Activated CD4-positive, alpha-beta T cell treated with anti-CD3 and anti-CD28 coated beads for 36 hours (primary cell): ENCODE measurements at regions not wholly inside any gene's neighbourhood (a gene's known extent, or its start where the extent isn't known, plus 50 kb on each side); places are given as distances from the start of the nearest gene placed in this dataset.
A peak's percentile ranks its signal among the peaks of the same experiment; 100 is the strongest.
"Not testable (repeated sequence)": the region's sequence is repeated elsewhere in the genome, so short reads cannot be mapped to it uniquely, and the experiment has no call there.

ENCODE experiments used
- ATAC-seq: fragments of 200-7000 bp; cut with Tn5 transposase; one replicate; pipeline ENCODE4 v1.10.0; 2021; ENCODE audit warnings: mild to moderate bottlenecking, moderate library complexity
- CTCF ChIA-PET: fragments of 350-600 bp; sonication (Branson Sonifier 250); formaldehyde crosslinking; loops from one replicate; lab custom pipeline; 2021; ENCODE audit warnings: antibody characterized with exemption; lab: Charles Lee
- POLR2A ChIA-PET: fragments of 350-600 bp; sonication (Branson Sonifier 250); formaldehyde crosslinking; loops from one replicate; lab custom pipeline; 2021; ENCODE audit warnings: antibody characterized with exemption, inconsistent platforms; lab: Charles Lee
- DNase-seq: peaks from one replicate; pipeline ENCODE4 v3.0.0-alpha.2; 2020
- H3K27ac Mint-ChIP-seq: one replicate; pipeline ENCODE4 v1.8.0; 2021; ENCODE audit warnings: mixed read lengths
- H3K27me3 Mint-ChIP-seq: one replicate; pipeline ENCODE4 v1.8.0; 2021; ENCODE audit warnings: mixed read lengths
- H3K36me3 Mint-ChIP-seq: one replicate; pipeline ENCODE4 v1.8.0; 2021; ENCODE audit warnings: low read depth, mixed read lengths
- H3K4me1 Mint-ChIP-seq: one replicate; pipeline ENCODE4 v1.8.0; 2021; ENCODE audit warnings: mixed read lengths
- H3K4me3 Mint-ChIP-seq: one replicate; pipeline ENCODE4 v1.8.0; 2021; ENCODE audit warnings: mild to moderate bottlenecking, moderate library complexity, mixed read lengths
- H3K9me3 Mint-ChIP-seq: one replicate; pipeline ENCODE4 v1.8.0; 2021; ENCODE audit warnings: low read depth, mixed read lengths
- intact Hi-C, 2 experiments: fragments of 100-400 bp; cut with DNase I in 1 of 2; cut with micrococcal nuclease in 1 of 2; formaldehyde crosslinking; loops; one replicate each; pipeline versions ENCODE4 v1.14.2 to v1.15.1; 2022 to 2024; cut with DNase I, micrococcal nuclease

- H3K9me3 Mint-ChIP-seq, result no peaks in the 10 kb centered on the region
- intact Hi-C loops, result no loop called here
- ChIA-PET POLR2A (no interaction called here), CTCF (no interaction called here)
- no peak for ATAC-seq
- H3K4me1 Mint-ChIP-seq, result no peaks in the 10 kb centered on the region
- no peak for DNase-seq
- H3K27ac Mint-ChIP-seq, result no peak overlapping the region
- no peaks in the 10 kb centered on the region for H3K36me3 Mint-ChIP-seq
- peaks cover 2% of the 10 kb centered on the region for H3K27me3 Mint-ChIP-seq
- no peak overlapping the region for H3K4me3 Mint-ChIP-seq
Observed at GRCh38 chr4:127486248-127486647, 146.5 kb upstream of the INTU start.

GRCh38 chr4:127491571-127491970, 141.2 kb upstream of the INTU start:
- Mint-ChIP-seq H3K27ac (no peak overlapping the region), H3K36me3 (no peaks in the 10 kb centered on the region), H3K9me3 (no peaks in the 10 kb centered on the region), H3K27me3 (peaks cover 2% of the 10 kb centered on the region), H3K4me1 (no peaks in the 10 kb centered on the region), H3K4me3 (no peak overlapping the region)
- ChIA-PET POLR2A (no interaction called here), CTCF (no interaction called here)
- DNase-seq (no peak), ATAC-seq (no peak)
- intact Hi-C loops, result no loop called here

GRCh38 chr4:127496875-127497274, 135.9 kb upstream of the INTU start:
- H3K27me3 Mint-ChIP-seq, POLR2A ChIA-PET, H3K4me3 Mint-ChIP-seq, H3K27ac Mint-ChIP-seq, H3K4me1 Mint-ChIP-seq, H3K36me3 Mint-ChIP-seq, ATAC-seq, CTCF ChIA-PET, H3K9me3 Mint-ChIP-seq, intact Hi-C loops: not testable (repeated sequence)
- peak; percentile 7 for DNase-seq

DNA sequence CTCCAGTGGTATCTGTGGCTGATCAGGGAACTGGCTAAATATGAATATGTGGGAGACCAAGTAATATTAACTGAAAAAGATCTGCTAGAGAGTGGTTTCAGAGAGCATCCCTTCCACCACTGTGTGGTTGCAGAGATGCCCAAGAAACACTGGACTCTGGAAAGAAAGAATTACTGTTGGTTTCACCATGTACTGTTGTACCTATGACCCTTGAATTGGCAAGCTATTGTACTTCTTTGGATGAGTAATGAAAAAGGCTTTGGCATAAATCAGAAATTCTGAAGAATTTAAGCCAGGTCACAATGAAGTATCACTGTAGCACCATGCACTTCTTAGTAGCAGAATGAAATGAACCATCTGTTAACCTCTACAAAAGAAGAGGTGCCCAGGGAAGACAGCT, 134.4 kb upstream of the INTU start:
- CTCF ChIA-PET, result no interaction called here
- Mint-ChIP-seq H3K27ac (no peak overlapping the region), H3K36me3 (no peaks in the 10 kb centered on the region), H3K9me3 (no peaks in the 10 kb centered on the region), H3K27me3 (peaks cover 2% of the 10 kb centered on the region), H3K4me3 (no peak overlapping the region), H3K4me1 (no peaks in the 10 kb centered on the region)
- ATAC-seq (no peak), DNase-seq (no peak)
- intact Hi-C loops, result no loop called here
- POLR2A ChIA-PET, result no interaction called here

DNA sequence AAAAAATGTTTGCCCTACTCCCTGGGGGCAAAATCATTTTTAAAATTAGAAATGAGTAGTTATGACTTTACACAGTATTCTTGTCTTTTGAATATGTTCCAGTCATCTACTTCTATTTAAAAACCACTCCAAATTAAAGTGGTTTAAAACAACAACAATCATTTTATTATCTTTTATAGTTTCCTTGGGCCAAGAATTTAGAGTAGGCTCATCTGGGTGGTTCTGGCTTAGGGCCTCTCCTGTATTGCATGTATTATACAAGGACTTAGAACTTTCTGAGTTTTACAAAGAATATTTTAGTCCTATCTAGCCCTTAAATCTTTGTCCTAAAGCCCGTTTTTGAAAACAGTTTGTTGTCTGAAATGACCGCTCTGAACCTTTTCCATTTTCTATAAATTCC, 132.5 kb upstream of the INTU start:
- no peaks in the 10 kb centered on the region for H3K4me1 Mint-ChIP-seq

DNA sequence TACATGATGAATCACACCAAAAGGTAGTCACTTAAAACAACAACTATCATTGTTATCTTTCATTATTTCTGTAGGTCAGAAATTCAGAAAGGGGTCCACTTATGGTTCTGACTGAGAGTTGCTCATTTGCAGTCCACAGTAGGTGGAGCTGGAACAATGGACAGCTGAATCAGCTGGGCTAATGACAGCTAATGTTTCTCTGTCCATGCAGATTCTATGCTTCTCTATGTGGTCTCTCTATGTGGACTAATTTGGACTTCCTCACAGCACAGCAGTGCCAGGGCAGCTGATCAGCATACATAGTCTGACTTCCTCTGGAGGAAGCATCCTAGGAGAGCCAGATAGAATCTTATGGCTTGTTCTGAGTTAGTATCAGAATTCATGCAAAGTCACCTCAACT, 131.7 kb upstream of the INTU start:
- DNase-seq (no peak), ATAC-seq (no peak)
- POLR2A ChIA-PET, result interaction anchor here (0.6 kb wide), 1 partner anchor 44 kb away, joined by 3 read pairs; no protein-coding TSS in a partner anchor
- CTCF ChIA-PET, result interaction anchor here (0.7 kb wide), 1 partner anchor 559 kb away, joined by 3 read pairs; no protein-coding TSS in a partner anchor
- intact Hi-C loops, result no loop called here
- H3K36me3 Mint-ChIP-seq, result no peaks in the 10 kb centered on the region
- H3K9me3 Mint-ChIP-seq, result no peaks in the 10 kb centered on the region
- peaks cover 2% of the 10 kb centered on the region for H3K27me3 Mint-ChIP-seq
- H3K4me1 Mint-ChIP-seq, result no peaks in the 10 kb centered on the region
- H3K27ac Mint-ChIP-seq, result no peak overlapping the region
- no peak overlapping the region for H3K4me3 Mint-ChIP-seq

More for the DNA sequence above, 132.5 kb upstream of the INTU start:
- Mint-ChIP-seq H3K27me3 (peaks cover 2% of the 10 kb centered on the region), H3K27ac (no peak overlapping the region), H3K4me3 (no peak overlapping the region), H3K36me3 (no peaks in the 10 kb centered on the region), H3K9me3 (no peaks in the 10 kb centered on the region)
- DNase-seq, result no peak
- no peak for ATAC-seq
- POLR2A ChIA-PET, result no interaction called here
- CTCF ChIA-PET, result interaction anchor here (0.7 kb wide), 1 partner anchor 560 kb away, joined by 3 read pairs; no protein-coding TSS in a partner anchor
- intact Hi-C loops, result no loop called here

DNA sequence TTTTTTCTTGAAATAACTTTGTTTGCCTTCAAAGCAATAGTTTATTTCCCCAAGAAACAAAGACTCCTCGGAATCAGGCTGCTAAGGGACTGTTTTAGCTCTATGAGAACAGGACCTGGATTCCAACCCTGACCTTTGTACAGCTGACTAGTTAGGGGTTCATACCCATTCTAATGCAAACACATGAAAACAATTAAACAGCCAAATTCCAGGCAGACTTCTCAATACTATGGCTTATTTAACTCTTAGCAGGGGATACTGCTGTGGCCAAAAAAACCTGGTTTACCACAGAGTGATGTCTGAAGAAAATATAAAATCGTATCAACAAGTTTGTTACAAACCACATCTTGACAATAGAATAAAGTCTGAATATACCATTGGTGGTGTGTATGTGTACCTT, 129.6 kb upstream of the INTU start:
- peaks cover 2% of the 10 kb centered on the region for H3K27me3 Mint-ChIP-seq
- POLR2A ChIA-PET, result no interaction called here

GRCh38 chr4:127505203-127505602, 127.6 kb upstream of the INTU start:
- H3K4me1 Mint-ChIP-seq, result no peaks in the 10 kb centered on the region
- ChIA-PET CTCF (interaction anchor here (0.7 kb wide), 1 partner anchor 159 kb away, joined by 3 read pairs; no protein-coding TSS in a partner anchor), POLR2A (no interaction called here)
- no peak for DNase-seq
- ATAC-seq, result no peak
- H3K27ac Mint-ChIP-seq, result no peak overlapping the region
- no peaks in the 10 kb centered on the region for H3K36me3 Mint-ChIP-seq
- no peaks in the 10 kb centered on the region for H3K9me3 Mint-ChIP-seq
- no peak overlapping the region for H3K4me3 Mint-ChIP-seq
- peaks cover 2% of the 10 kb centered on the region for H3K27me3 Mint-ChIP-seq
- intact Hi-C loops, result no loop called here

More for the DNA sequence above, 129.6 kb upstream of the INTU start:
- Mint-ChIP-seq H3K9me3 (no peaks in the 10 kb centered on the region), H3K4me3 (no peak overlapping the region), H3K36me3 (no peaks in the 10 kb centered on the region), H3K4me1 (no peaks in the 10 kb centered on the region), H3K27ac (no peak overlapping the region)
- CTCF ChIA-PET, result no interaction called here
- ATAC-seq (no peak), DNase-seq (no peak)
- intact Hi-C loops, result no loop called here

- POLR2A ChIA-PET, result no interaction called here
- no peak for ATAC-seq
- H3K27me3 Mint-ChIP-seq, result peaks cover 2% of the 10 kb centered on the region
- DNase-seq, result no peak
- intact Hi-C loops, result no loop called here
- no peaks in the 10 kb centered on the region for H3K4me1 Mint-ChIP-seq
- no peaks in the 10 kb centered on the region for H3K36me3 Mint-ChIP-seq
- H3K9me3 Mint-ChIP-seq, result no peaks in the 10 kb centered on the region
- H3K27ac Mint-ChIP-seq, result no peak overlapping the region
- CTCF ChIA-PET, result no interaction called here
- H3K4me3 Mint-ChIP-seq, result no peak overlapping the region
Observed at GRCh38 chr4:127506283-127506682, 126.5 kb upstream of the INTU start.

GRCh38 chr4:127509155-127509554, 123.6 kb upstream of the INTU start:
- Mint-ChIP-seq H3K27ac (no peak overlapping the region), H3K27me3 (no peaks in the 10 kb centered on the region), H3K9me3 (no peaks in the 10 kb centered on the region), H3K4me1 (no peaks in the 10 kb centered on the region), H3K36me3 (no peaks in the 10 kb centered on the region), H3K4me3 (no peak overlapping the region)
- CTCF ChIA-PET, result no interaction called here
- ATAC-seq (no peak), DNase-seq (no peak)
- intact Hi-C loops, result no loop called here
- POLR2A ChIA-PET, result no interaction called here

DNA sequence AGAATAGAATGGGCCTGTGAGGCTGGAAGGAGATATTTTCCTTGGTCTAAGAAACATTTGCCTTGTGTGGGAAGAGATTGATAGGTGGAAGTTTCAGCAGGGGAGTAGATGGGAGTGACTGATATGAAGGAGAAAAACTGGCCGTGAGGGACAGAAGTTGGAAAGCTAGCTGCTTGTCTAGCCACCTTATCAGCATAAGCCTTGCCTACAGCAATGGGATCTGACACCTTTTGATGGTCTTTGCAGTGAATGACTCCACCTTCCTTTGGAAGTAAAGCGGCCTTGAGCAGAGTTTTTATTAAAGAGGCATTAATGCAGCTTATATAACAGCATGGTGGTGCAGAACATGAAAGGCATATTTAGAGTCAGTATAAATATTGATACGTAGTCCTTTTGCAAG, 120.1 kb upstream of the INTU start:
- ATAC-seq, H3K36me3 Mint-ChIP-seq, CTCF ChIA-PET, H3K27me3 Mint-ChIP-seq, intact Hi-C loops, H3K27ac Mint-ChIP-seq, H3K4me3 Mint-ChIP-seq, POLR2A ChIA-PET, H3K9me3 Mint-ChIP-seq, DNase-seq, H3K4me1 Mint-ChIP-seq: not testable (repeated sequence)

- H3K36me3 Mint-ChIP-seq, H3K27me3 Mint-ChIP-seq, CTCF ChIA-PET, intact Hi-C loops, H3K9me3 Mint-ChIP-seq, H3K27ac Mint-ChIP-seq, H3K4me3 Mint-ChIP-seq, H3K4me1 Mint-ChIP-seq, POLR2A ChIA-PET, DNase-seq, ATAC-seq: not testable (repeated sequence)
Observed at GRCh38 chr4:127515259-127515658, 117.5 kb upstream of the INTU start.

- Mint-ChIP-seq H3K4me1 (no peaks in the 10 kb centered on the region), H3K9me3 (no peaks in the 10 kb centered on the region), H3K27me3 (peaks cover 2% of the 10 kb centered on the region), H3K36me3 (no peaks in the 10 kb centered on the region), H3K4me3 (no peak overlapping the region), H3K27ac (no peak overlapping the region)
- CTCF ChIA-PET, result no interaction called here
- ATAC-seq (no peak), DNase-seq (no peak)
- POLR2A ChIA-PET, result no interaction called here
- intact Hi-C loops, result no loop called here
Observed at GRCh38 chr4:127518046-127518445, 114.7 kb upstream of the INTU start.
